DND-41 (cell line): ENCODE measurements at regions not wholly inside any gene's neighbourhood (a gene's known extent, or its start where the extent isn't known, plus 50 kb on each side); places are given as distances from the start of the nearest gene placed in this dataset.

Experiments used
- EZH2 ChIP-seq: IDR thresholded peaks from 3 replicates; pipeline ENCODE4 v1.6.1; 2012; ENCODE audit warnings: borderline replicate concordance, low read depth, mild to moderate bottlenecking, moderate library complexity, low read length, inconsistent platforms; ENCODE audit not compliant: severe bottlenecking
- TF ChIP-seq, protein P1 (sequence below): IDR thresholded peaks from 2 replicates; pipeline ENCODE4 v1.5.1; 2012; ENCODE audit warnings: borderline replicate concordance, low read length, moderate library complexity, mild to moderate bottlenecking; ENCODE audit not compliant: poor library complexity, severe bottlenecking; ENCODE audit errors: extremely low read depth

DNA sequence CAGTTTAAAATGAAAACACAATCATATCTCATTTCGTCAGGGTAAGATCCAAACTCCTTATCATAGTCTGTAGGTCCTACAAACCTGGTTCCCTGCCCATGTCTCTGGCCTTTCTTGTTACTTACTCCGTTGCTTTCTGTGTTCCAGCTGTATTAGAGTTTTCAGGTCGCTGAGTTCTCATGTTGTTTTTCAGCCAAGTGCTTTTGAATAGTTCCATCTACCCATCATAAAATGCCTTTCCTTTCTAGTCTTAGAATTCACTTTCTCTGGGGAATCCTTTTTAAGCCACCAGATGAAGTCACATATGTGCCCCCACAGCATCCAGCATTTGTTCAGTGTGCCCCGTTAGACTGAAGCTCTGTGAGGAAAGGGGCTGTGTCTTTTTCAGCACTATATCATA lies 228.7 kb downstream of the YTHDC2 start:
- TF ChIP-seq, protein P1, sequence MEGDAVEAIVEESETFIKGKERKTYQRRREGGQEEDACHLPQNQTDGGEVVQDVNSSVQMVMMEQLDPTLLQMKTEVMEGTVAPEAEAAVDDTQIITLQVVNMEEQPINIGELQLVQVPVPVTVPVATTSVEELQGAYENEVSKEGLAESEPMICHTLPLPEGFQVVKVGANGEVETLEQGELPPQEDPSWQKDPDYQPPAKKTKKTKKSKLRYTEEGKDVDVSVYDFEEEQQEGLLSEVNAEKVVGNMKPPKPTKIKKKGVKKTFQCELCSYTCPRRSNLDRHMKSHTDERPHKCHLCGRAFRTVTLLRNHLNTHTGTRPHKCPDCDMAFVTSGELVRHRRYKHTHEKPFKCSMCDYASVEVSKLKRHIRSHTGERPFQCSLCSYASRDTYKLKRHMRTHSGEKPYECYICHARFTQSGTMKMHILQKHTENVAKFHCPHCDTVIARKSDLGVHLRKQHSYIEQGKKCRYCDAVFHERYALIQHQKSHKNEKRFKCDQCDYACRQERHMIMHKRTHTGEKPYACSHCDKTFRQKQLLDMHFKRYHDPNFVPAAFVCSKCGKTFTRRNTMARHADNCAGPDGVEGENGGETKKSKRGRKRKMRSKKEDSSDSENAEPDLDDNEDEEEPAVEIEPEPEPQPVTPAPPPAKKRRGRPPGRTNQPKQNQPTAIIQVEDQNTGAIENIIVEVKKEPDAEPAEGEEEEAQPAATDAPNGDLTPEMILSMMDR, result no peak
- no peak for TF ChIP-seq EZH2
